SU-DHL-6 (cell line): ENCODE measurements at regions not wholly inside any gene's neighbourhood (a gene's known extent, or its start where the extent isn't known, plus 50 kb on each side); places are given as distances from the start of the nearest gene placed in this dataset.

Source experiments
- CTCF ChIP-seq: fragments of 200-600 bp; sonication (generic); IDR thresholded peaks from one replicate; pipeline ENCODE4 v1.5.1; 2017; ENCODE audit warnings: antibody characterized with exemption, mild to moderate bottlenecking, low read length, moderate library complexity; ENCODE audit not compliant: insufficient read depth, poor library complexity, severe bottlenecking
- EZH2phosphoT487 ChIP-seq: fragments of 200-600 bp; sonication (generic), shearing (Covaris generic); conservative IDR thresholded peaks from 2 replicates; pipeline ENCODE4 v1.6.1; 2018; ENCODE audit warnings: mild to moderate bottlenecking, antibody characterized with exemption, low read length, moderate library complexity, mixed read lengths

GRCh38 chr5:38789777-38790176 is 56.0 kb upstream of the OSMR start:
- TF ChIP-seq CTCF = no peak
- TF ChIP-seq EZH2phosphoT487 = no peak
